Vagina (tissue), 2 donors: ENCODE measurements at regions not wholly inside any gene's neighbourhood (a gene's known extent, or its start where the extent isn't known, plus 50 kb on each side); places are given as distances from the start of the nearest gene placed in this dataset.

ENCODE experiments used
- DNase-seq, 2 donors: peaks; one replicate each; pipeline ENCODE4 v3.0.0-alpha.2; 2017; ENCODE audit errors: extremely low spot score in 2 of 2
- H3K27ac ChIP-seq: fragments of 200-600 bp; sonication (generic); one replicate; pipeline ENCODE4 v1.5.1; 2019
- H3K27me3 ChIP-seq: fragments of 200-600 bp; sonication (generic); one replicate; pipeline ENCODE4 v1.5.1; 2019
- H3K36me3 ChIP-seq, 2 donors: fragments of 200-600 bp; sonication (generic); one replicate each; pipeline ENCODE4 v1.5.1; 2017 to 2019
- H3K4me1 ChIP-seq: fragments of 200-600 bp; sonication (generic); one replicate; pipeline ENCODE4 v1.5.1; 2019
- H3K4me3 ChIP-seq, 2 donors: fragments of 200-600 bp; sonication (generic); 1 replicate in 1 of 2; 2 replicates in 1 of 2; pipeline ENCODE4 v1.5.1; 2016 to 2019
- H3K9me3 ChIP-seq: fragments of 200-600 bp; sonication (generic); one replicate; pipeline ENCODE4 v1.5.1; 2019
- CTCF ChIP-seq, 3 experiments: fragments of 450-650 bp in 2 of 3; fragments of 200-600 bp in 1 of 3; sonication (generic) in 1 of 3; IDR thresholded peaks; one replicate each; pipeline ENCODE4 v1.5.1; 2017 to 2019; ENCODE audit warnings: antibody characterized with exemption in 3 of 3, mild to moderate bottlenecking in 2 of 3, moderate library complexity in 2 of 3
- POLR2A ChIP-seq, 2 donors: fragments of 450-650 bp; IDR thresholded peaks; one replicate each; pipeline ENCODE4 v1.6.1; 2017; ENCODE audit warnings: antibody characterized with exemption in 2 of 2, mild to moderate bottlenecking in 2 of 2, moderate library complexity in 2 of 2
- POLR2AphosphoS5 ChIP-seq, 2 donors: sonication (generic); formaldehyde crosslinking; IDR thresholded peaks; one replicate each; pipeline ENCODE4 v1.9.0; 2017; ENCODE audit warnings: antibody characterized with exemption in 2 of 2, mild to moderate bottlenecking in 2 of 2, low read depth in 1 of 2; ENCODE audit not compliant: insufficient read depth in 1 of 2
- intact Hi-C: fragments of 100-400 bp; cut with DNase I; formaldehyde crosslinking; loops from one replicate; pipeline ENCODE4 v1.15.1; 2023

GRCh38 chr1:98490099-98490498, 171.4 kb upstream of the SNX7 start:
- H3K36me3 ChIP-seq, result no peaks in the 10 kb centered on the region
- H3K4me3 ChIP-seq, result no peak overlapping the region
- no peaks in the 10 kb centered on the region for H3K4me1 ChIP-seq
- no peak for DNase-seq
- no peak overlapping the region for H3K27ac ChIP-seq
- no peaks in the 10 kb centered on the region for H3K27me3 ChIP-seq
- TF ChIP-seq POLR2AphosphoS5 (IDR thresholded peaks at IDR 0.05; ENCODE audit: insufficient read depth in 1 of 2, low read depth in 1 of 2), result no peak
- TF ChIP-seq POLR2A (IDR thresholded peaks at IDR 0.05), result no peak
- TF ChIP-seq CTCF (IDR thresholded peaks at IDR 0.05), result no peak
- intact Hi-C loops, result no loop called here
- no peaks in the 10 kb centered on the region for H3K9me3 ChIP-seq

GRCh38 chr1:98487620-98488019, 173.9 kb upstream of the SNX7 start:
- no peaks in the 10 kb centered on the region for H3K27me3 ChIP-seq
- no peak for DNase-seq
- no peak overlapping the region for H3K4me3 ChIP-seq
- H3K4me1 ChIP-seq, result no peaks in the 10 kb centered on the region
- intact Hi-C loops, result no loop called here
- TF ChIP-seq POLR2AphosphoS5 (IDR thresholded peaks at IDR 0.05; ENCODE audit: insufficient read depth in 1 of 2, low read depth in 1 of 2) (no peak), CTCF (IDR thresholded peaks at IDR 0.05) (no peak), POLR2A (IDR thresholded peaks at IDR 0.05) (no peak)
- no peaks in the 10 kb centered on the region for H3K9me3 ChIP-seq
- no peak overlapping the region for H3K27ac ChIP-seq
- no peaks in the 10 kb centered on the region for H3K36me3 ChIP-seq

DNA sequence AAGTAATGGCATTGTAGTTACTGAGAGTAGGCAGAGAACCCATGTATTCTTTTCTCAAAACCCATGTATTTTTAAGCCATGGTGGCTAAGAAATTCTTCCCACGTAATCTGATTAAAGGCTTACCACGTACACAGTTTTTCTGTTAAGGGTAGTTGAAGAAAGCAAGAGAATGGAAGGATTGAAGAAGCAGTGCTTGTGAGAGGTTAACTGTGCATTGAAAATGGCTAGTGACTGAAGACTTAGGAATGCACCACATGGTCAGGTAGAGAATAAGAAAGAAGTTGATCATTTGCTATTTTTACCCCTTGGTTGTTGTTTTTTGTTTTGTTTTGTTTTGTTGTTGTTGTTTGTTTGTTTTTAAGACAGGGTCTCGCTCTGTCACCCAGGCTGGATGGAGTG, 178.9 kb upstream of the SNX7 start:
- TF ChIP-seq POLR2A (IDR thresholded peaks at IDR 0.05) (no peak), POLR2AphosphoS5 (IDR thresholded peaks at IDR 0.05; ENCODE audit: insufficient read depth in 1 of 2, low read depth in 1 of 2) (no peak), CTCF (IDR thresholded peaks at IDR 0.05) (no peak)
- Histone ChIP-seq H3K27me3 (no peaks in the 10 kb centered on the region), H3K36me3 (no peaks in the 10 kb centered on the region), H3K9me3 (no peaks in the 10 kb centered on the region), H3K27ac (no peak overlapping the region), H3K4me3 (no peak overlapping the region), H3K4me1 (no peaks in the 10 kb centered on the region)
- no peak for DNase-seq
- intact Hi-C loops, result no loop called here

- Histone ChIP-seq H3K36me3 (no peaks in the 10 kb centered on the region), H3K4me3 (no peak overlapping the region), H3K4me1 (no peaks in the 10 kb centered on the region), H3K9me3 (no peaks in the 10 kb centered on the region), H3K27me3 (no peaks in the 10 kb centered on the region), H3K27ac (no peak overlapping the region)
- no peak for DNase-seq
- intact Hi-C loops, result no loop called here
- TF ChIP-seq POLR2A (IDR thresholded peaks at IDR 0.05) (no peak), POLR2AphosphoS5 (IDR thresholded peaks at IDR 0.05; ENCODE audit: insufficient read depth in 1 of 2, low read depth in 1 of 2) (no peak), CTCF (IDR thresholded peaks at IDR 0.05) (no peak)
Observed at GRCh38 chr1:98480271-98480670, 181.2 kb upstream of the SNX7 start.

GRCh38 chr1:98478121-98478520, 183.4 kb upstream of the SNX7 start:
- no peaks in the 10 kb centered on the region for H3K27me3 ChIP-seq
- H3K4me3 ChIP-seq, result no peak overlapping the region
- H3K27ac ChIP-seq, result no peak overlapping the region
- no peaks in the 10 kb centered on the region for H3K4me1 ChIP-seq
- intact Hi-C loops, result no loop called here
- no peaks in the 10 kb centered on the region for H3K36me3 ChIP-seq
- TF ChIP-seq POLR2AphosphoS5 (IDR thresholded peaks at IDR 0.05; ENCODE audit: insufficient read depth in 1 of 2, low read depth in 1 of 2), result no peak
- TF ChIP-seq CTCF (IDR thresholded peaks at IDR 0.05), result no peak
- TF ChIP-seq POLR2A (IDR thresholded peaks at IDR 0.05), result no peak
- no peaks in the 10 kb centered on the region for H3K9me3 ChIP-seq
- no peak for DNase-seq
